ENCODE measurements at regions not wholly inside any gene's neighbourhood (a gene's known extent, or its start where the extent isn't known, plus 50 kb on each side); places are given as distances from the start of the nearest gene placed in this dataset.
A peak's percentile ranks its signal among the peaks of the same experiment; 100 is the strongest.

GRCh38 chr5:85604786-85605185 is 1013.0 kb upstream of the COX7C start:
- Mint-ChIP-seq H3K27ac (no peak overlapping the region), H3K36me3 (no peaks in the 10 kb centered on the region), H3K9me3 (no peaks in the 10 kb centered on the region), H3K4me1 (no peaks in the 10 kb centered on the region), H3K4me3 (no peak overlapping the region), H3K27me3 (ENCODE audit: insufficient read depth, low read depth) (no peaks in the 10 kb centered on the region)
- H3K36me3 ChIP-seq = no peaks in the 10 kb centered on the region
- H2AFZ ChIP-seq (replicated peaks) = no peak overlapping the region
- no peaks in the 10 kb centered on the region for H3F3A ChIP-seq (ENCODE audit: low read depth)
- H3K4me2 ChIP-seq = no peak overlapping the region
- no peak overlapping the region for H3K27ac ChIP-seq
- no peaks in the 10 kb centered on the region for H3K27me3 ChIP-seq
- no peaks in the 10 kb centered on the region for H4K20me1 ChIP-seq (ENCODE audit: low read depth)
- DNase-seq (ENCODE audit: low spot score) = no peak
- no peak overlapping the region for H3K9ac ChIP-seq
- H3K4me3 ChIP-seq = no peak overlapping the region
- H3K79me2 ChIP-seq (ENCODE audit: low read depth) = no peaks in the 10 kb centered on the region
- TF ChIP-seq CTCF (IDR thresholded peaks at IDR 0.05) (no peak), EZH2phosphoT487 (IDR thresholded peaks at IDR 0.05) (no peak), EZH2 (IDR thresholded peaks at IDR 0.05) (no peak)
- no peaks in the 10 kb centered on the region for H3K4me1 ChIP-seq
- no peaks in the 10 kb centered on the region for H3K9me3 ChIP-seq (ENCODE audit: low read depth)

- no peak overlapping the region for H3K4me3 ChIP-seq
- no peaks in the 10 kb centered on the region for H3K4me1 ChIP-seq
- H3K27me3 ChIP-seq = no peaks in the 10 kb centered on the region
- no peak overlapping the region for H3K27ac ChIP-seq
- H3K9me3 Mint-ChIP-seq = no peaks in the 10 kb centered on the region
- no peaks in the 10 kb centered on the region for H3K36me3 Mint-ChIP-seq
- H2AFZ ChIP-seq (replicated peaks) = peak overlapping the region; percentile 9
- H3K4me2 ChIP-seq = no peak overlapping the region
- no peaks in the 10 kb centered on the region for H3K79me2 ChIP-seq (ENCODE audit: low read depth)
- H3K9ac ChIP-seq = no peak overlapping the region
- TF ChIP-seq CTCF (IDR thresholded peaks at IDR 0.05) (no peak), EZH2phosphoT487 (IDR thresholded peaks at IDR 0.05) (no peak), EZH2 (IDR thresholded peaks at IDR 0.05) (no peak)
- no peaks in the 10 kb centered on the region for H4K20me1 ChIP-seq (ENCODE audit: low read depth)
- H3K36me3 ChIP-seq = no peaks in the 10 kb centered on the region
- no peaks in the 10 kb centered on the region for H3K9me3 ChIP-seq (ENCODE audit: low read depth)
- no peak overlapping the region for H3K4me3 Mint-ChIP-seq
- H3F3A ChIP-seq (ENCODE audit: low read depth) = no peaks in the 10 kb centered on the region
- peaks cover 1% of the 10 kb centered on the region for H3K27me3 Mint-ChIP-seq (ENCODE audit: insufficient read depth, low read depth)
- H3K27ac Mint-ChIP-seq = no peak overlapping the region
- no peaks in the 10 kb centered on the region for H3K4me1 Mint-ChIP-seq
- DNase-seq (ENCODE audit: low spot score) = no peak
These were observed 1012.4 kb upstream of the COX7C start for GRCh38 chr5:85605381-85605780.

GRCh38 chr5:85614489-85614888 is 1003.3 kb upstream of the COX7C start:
- H3K36me3 Mint-ChIP-seq = no peaks in the 10 kb centered on the region
- H3K27me3 Mint-ChIP-seq (ENCODE audit: insufficient read depth, low read depth) = peaks cover 2% of the 10 kb centered on the region
- H4K20me1 ChIP-seq (ENCODE audit: low read depth) = no peaks in the 10 kb centered on the region
- no peak overlapping the region for H3K4me2 ChIP-seq
- no peaks in the 10 kb centered on the region for H3K4me1 Mint-ChIP-seq
- no peaks in the 10 kb centered on the region for H3K79me2 ChIP-seq (ENCODE audit: low read depth)
- no peak overlapping the region for H3K4me3 ChIP-seq
- no peaks in the 10 kb centered on the region for H3K4me1 ChIP-seq
- H3K27ac Mint-ChIP-seq = no peak overlapping the region
- peaks cover 2% of the 10 kb centered on the region for H3K9me3 Mint-ChIP-seq
- no peak for DNase-seq (ENCODE audit: low spot score)
- no peak overlapping the region for H3K4me3 Mint-ChIP-seq
- H3K9ac ChIP-seq = no peak overlapping the region
- no peaks in the 10 kb centered on the region for H3K27me3 ChIP-seq
- no peaks in the 10 kb centered on the region for H3K9me3 ChIP-seq (ENCODE audit: low read depth)
- no peaks in the 10 kb centered on the region for H3F3A ChIP-seq (ENCODE audit: low read depth)
- no peak for TF ChIP-seq CTCF (IDR thresholded peaks at IDR 0.05)
- TF ChIP-seq EZH2 (IDR thresholded peaks at IDR 0.05) = no peak
- no peak for TF ChIP-seq EZH2phosphoT487 (IDR thresholded peaks at IDR 0.05)
- H2AFZ ChIP-seq (replicated peaks) = no peak overlapping the region
- no peak overlapping the region for H3K27ac ChIP-seq
- no peaks in the 10 kb centered on the region for H3K36me3 ChIP-seq

- H3K4me1 ChIP-seq = no peaks in the 10 kb centered on the region
- no peaks in the 10 kb centered on the region for H3K79me2 ChIP-seq (ENCODE audit: low read depth)
- H3F3A ChIP-seq (ENCODE audit: low read depth) = no peaks in the 10 kb centered on the region
- no peak overlapping the region for H3K27ac ChIP-seq
- no peaks in the 10 kb centered on the region for H3K9me3 ChIP-seq (ENCODE audit: low read depth)
- H3K9me3 Mint-ChIP-seq = no peaks in the 10 kb centered on the region
- H3K4me2 ChIP-seq = no peak overlapping the region
- H4K20me1 ChIP-seq (ENCODE audit: low read depth) = no peaks in the 10 kb centered on the region
- H3K4me1 Mint-ChIP-seq = no peaks in the 10 kb centered on the region
- no peak overlapping the region for H2AFZ ChIP-seq (replicated peaks)
- H3K36me3 ChIP-seq = no peaks in the 10 kb centered on the region
- no peaks in the 10 kb centered on the region for H3K27me3 Mint-ChIP-seq (ENCODE audit: insufficient read depth, low read depth)
- H3K27me3 ChIP-seq = no peaks in the 10 kb centered on the region
- no peak overlapping the region for H3K4me3 ChIP-seq
- DNase-seq (ENCODE audit: low spot score) = no peak
- no peak overlapping the region for H3K9ac ChIP-seq
- no peak for TF ChIP-seq CTCF (IDR thresholded peaks at IDR 0.05)
- no peak for TF ChIP-seq EZH2phosphoT487 (IDR thresholded peaks at IDR 0.05)
- TF ChIP-seq EZH2 (IDR thresholded peaks at IDR 0.05) = no peak
- H3K27ac Mint-ChIP-seq = no peak overlapping the region
- no peaks in the 10 kb centered on the region for H3K36me3 Mint-ChIP-seq
- H3K4me3 Mint-ChIP-seq = no peak overlapping the region
These were observed 996.1 kb upstream of the COX7C start for GRCh38 chr5:85621668-85622067.

Data from neural progenitor cell (in vitro differentiated cells).